Adrenal gland (tissue), 9 donors: ENCODE measurements at regions not wholly inside any gene's neighbourhood (a gene's known extent, or its start where the extent isn't known, plus 50 kb on each side); places are given as distances from the start of the nearest gene placed in this dataset.

Experiments used
- DNase-seq, 7 donors: peaks; one replicate each; pipeline ENCODE4 v3.0.0-alpha.2; 2019 to 2020
- H3K27ac ChIP-seq, 5 donors: fragments of 200-600 bp; sonication (generic) in 4 of 5; 1 replicate in 3 of 5; 2 replicates in 2 of 5; pipeline versions ENCODE4 v1.5.1 to v1.8.0; 2016 to 2020; ENCODE audit warnings: mild to moderate bottlenecking in 1 of 5
- H3K27me3 ChIP-seq: fragments of 200-600 bp; 2 replicates; pipeline ENCODE4 v1.8.0; 2021
- H3K36me3 ChIP-seq, 2 donors: fragments of 200-600 bp; replicated peaks in 1 of 2; 1 replicate in 1 of 2; 2 replicates in 1 of 2; pipeline versions ENCODE4 v1.5.1 to v1.8.0; 2018 to 2022
- H3K4me1 ChIP-seq, 2 donors: fragments of 200-600 bp; replicated peaks in 1 of 2; 1 replicate in 1 of 2; 2 replicates in 1 of 2; pipeline versions ENCODE4 v1.5.1 to v1.8.0; 2018 to 2021
- H3K4me3 ChIP-seq, 4 donors: fragments of 200-600 bp; sonication (generic) in 3 of 4; one replicate each; pipeline ENCODE4 v1.5.1; 2016 to 2018
- H3K9me3 ChIP-seq, 3 donors: fragments of 200-600 bp; sonication (generic) in 1 of 3; replicated peaks in 1 of 3; 1 replicate in 2 of 3; 2 replicates in 1 of 3; pipeline versions ENCODE4 v1.5.1 to v1.8.0; 2016 to 2021
- CTCF ChIP-seq, 6 experiments: fragments of 450-650 bp in 4 of 6; fragments of 200-600 bp in 2 of 6; sonication (generic) in 1 of 6; IDR thresholded peaks; 1 replicate in 5 of 6; 2 replicates in 1 of 6; pipeline versions ENCODE4 v1.5.1 to v1.8.0; 2016 to 2021; ENCODE audit warnings: antibody characterized with exemption in 6 of 6, mild to moderate bottlenecking in 2 of 6, moderate library complexity in 1 of 6
- POLR2A ChIP-seq, 2 donors: fragments of 450-650 bp; IDR thresholded peaks; one replicate each; pipeline ENCODE4 v1.6.1; 2017; ENCODE audit warnings: antibody characterized with exemption in 2 of 2, mild to moderate bottlenecking in 2 of 2, moderate library complexity in 1 of 2
- WGBS, 4 donors: extraction: QIAGEN DNeasy Blood & Tissue Kit in 2 of 4; methylation state at CpG; one replicate each; pipeline versions ENCODE4 v1.1.5 to v1.1.7; 2013 to 2017; 5-methylcytosine and 5-hydroxymethylcytosine counted together
- intact Hi-C, 2 donors: fragments of 100-400 bp; cut with DNase I; formaldehyde crosslinking; loops; one replicate each; pipeline versions ENCODE4 v1.14.1 to v1.15.0; 2022 to 2023
- donor health status: healthy with polysubstance abuse.
- donor health status: Bipolar disorder and iron deficiency.
- donor health status: DM: yes; HTN: yes; CAD: no.
- donor health status: DM: no; HTN: no; CAD: no.
- donor health status: DM: no; HTN: no; CAD: no.

DNA sequence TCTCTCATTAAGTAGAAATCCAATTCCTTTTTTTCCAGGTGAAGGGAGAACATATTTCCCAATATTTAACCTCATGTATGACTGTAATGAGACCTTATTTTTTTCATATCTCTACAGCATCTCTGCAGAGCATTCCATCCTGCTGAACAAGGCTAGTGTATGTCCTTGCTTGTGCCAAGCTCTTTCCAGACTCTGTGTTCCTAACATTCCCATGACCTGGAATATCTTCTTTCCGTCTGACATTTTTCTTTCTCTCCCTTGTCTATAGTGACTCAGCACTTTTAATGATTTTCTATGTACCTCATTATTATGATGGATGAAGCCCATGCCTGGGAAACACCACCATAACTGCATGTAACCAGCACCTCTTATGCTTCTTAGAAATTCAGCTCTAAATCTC, 278.3 kb upstream of the NRIP1 start:
- no peak overlapping the region for H3K4me3 ChIP-seq
- WGBS, 4 donors = 35 to 53% (median 37%) methylated on average over 1 of the region's 1 CpG
- H3K27me3 ChIP-seq = no peaks in the 10 kb centered on the region
- no peaks in the 10 kb centered on the region for H3K4me1 ChIP-seq
- no peaks in the 10 kb centered on the region for H3K36me3 ChIP-seq
- TF ChIP-seq POLR2A (IDR thresholded peaks at IDR 0.05) (no peak), CTCF (IDR thresholded peaks at IDR 0.05) (no peak)
- H3K27ac ChIP-seq = no peak overlapping the region
- intact Hi-C loops = no loop called here
- no peaks in the 10 kb centered on the region for H3K9me3 ChIP-seq
- no peak for DNase-seq

GRCh38 chr21:15352009-15352408, 287.2 kb upstream of the NRIP1 start:
- H3K9me3 ChIP-seq = no peaks in the 10 kb centered on the region
- 91 to 95% (median 92%) methylated on average over 7 of the region's 7 CpGs for WGBS, 4 donors
- no peaks in the 10 kb centered on the region for H3K27me3 ChIP-seq
- H3K36me3 ChIP-seq = no peaks in the 10 kb centered on the region
- H3K27ac ChIP-seq = no peak overlapping the region
- DNase-seq = no peak
- no peaks in the 10 kb centered on the region for H3K4me1 ChIP-seq
- intact Hi-C loops = no loop called here
- TF ChIP-seq POLR2A (IDR thresholded peaks at IDR 0.05) (no peak), CTCF (IDR thresholded peaks at IDR 0.05) (no peak)
- no peak overlapping the region for H3K4me3 ChIP-seq

GRCh38 chr21:15353546-15353945, 288.7 kb upstream of the NRIP1 start:
- 63 to 86% (median 71%) methylated on average over 1 of the region's 1 CpG for WGBS, 4 donors
- Histone ChIP-seq H3K9me3 (no peaks in the 10 kb centered on the region), H3K4me3 (no peak overlapping the region), H3K27ac (no peak overlapping the region), H3K36me3 (no peaks in the 10 kb centered on the region), H3K4me1 (no peaks in the 10 kb centered on the region), H3K27me3 (no peaks in the 10 kb centered on the region)
- TF ChIP-seq CTCF (IDR thresholded peaks at IDR 0.05) = no peak
- no peak for TF ChIP-seq POLR2A (IDR thresholded peaks at IDR 0.05)
- intact Hi-C loops = no loop called here
- DNase-seq = no peak

DNA sequence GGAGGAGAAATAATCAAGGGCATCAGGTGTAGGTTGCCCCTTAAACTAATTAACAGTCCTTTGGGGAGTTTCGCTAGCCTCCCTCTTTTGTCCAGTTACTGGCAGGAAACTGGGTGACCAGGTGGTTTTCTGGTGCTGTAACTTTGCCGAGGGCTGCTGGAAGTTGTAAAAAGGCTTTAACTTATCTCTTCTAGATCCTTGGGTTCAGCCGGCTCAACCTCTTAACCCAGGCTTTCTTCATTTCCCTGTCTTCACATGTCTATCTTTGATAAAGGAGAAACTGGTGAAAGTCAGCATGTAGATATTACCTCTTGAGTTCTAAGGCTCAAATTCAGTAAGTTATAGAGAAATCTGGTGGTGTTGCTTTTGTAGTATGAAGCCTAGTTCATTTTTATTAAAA, 289.7 kb upstream of the NRIP1 start:
- 47 to 76% (median 53%) methylated on average over 3 of the region's 3 CpGs for WGBS, 4 donors
- DNase-seq = no peak
- no peaks in the 10 kb centered on the region for H3K36me3 ChIP-seq
- no peak overlapping the region for H3K27ac ChIP-seq
- intact Hi-C loops = no loop called here
- H3K4me3 ChIP-seq = no peak overlapping the region
- H3K9me3 ChIP-seq = no peaks in the 10 kb centered on the region
- no peaks in the 10 kb centered on the region for H3K27me3 ChIP-seq
- TF ChIP-seq CTCF (IDR thresholded peaks at IDR 0.05) (no peak), POLR2A (IDR thresholded peaks at IDR 0.05) (no peak)
- H3K4me1 ChIP-seq = no peaks in the 10 kb centered on the region
